Fibroblast of the aortic adventitia (primary cell): ENCODE measurements at regions not wholly inside any gene's neighbourhood (a gene's known extent, or its start where the extent isn't known, plus 50 kb on each side); places are given as distances from the start of the nearest gene placed in this dataset.

Experiments used
- DNase-seq: peaks from one replicate; pipeline ENCODE4 v3.0.0-alpha.2; 2010; ENCODE audit warnings: low read depth
- H3K4me3 ChIP-seq: 2 replicates; pipeline ENCODE4 v1.5.1; 2011; ENCODE audit warnings: low read depth, mild to moderate bottlenecking, control low read depth, low read length, moderate library complexity
- CTCF ChIP-seq: IDR thresholded peaks from 2 replicates; pipeline ENCODE4 v1.5.1; 2011; ENCODE audit warnings: mild to moderate bottlenecking, low read length, control low read depth, inconsistent platforms; ENCODE audit not compliant: insufficient read depth

GRCh38 chr7:84624527-84624926, 429.9 kb upstream of the SEMA3A start:
- TF ChIP-seq CTCF, result no peak
- peak; percentile 20 for DNase-seq
- H3K4me3 ChIP-seq, result no peak overlapping the region

GRCh38 chr7:84617265-84618030, 422.9 kb upstream of the SEMA3A start:
- DNase-seq, result no peak
- no peak overlapping the region for H3K4me3 ChIP-seq
- no peak for TF ChIP-seq CTCF

- peak; percentile 32 for TF ChIP-seq CTCF
- H3K4me3 ChIP-seq, result no peak overlapping the region
- DNase-seq, result peak; percentile 38
Measured at GRCh38 chr7:84614821-84615501, 420.4 kb upstream of the SEMA3A start.

GRCh38 chr7:84612981-84613681, 418.5 kb upstream of the SEMA3A start:
- DNase-seq, result no peak
- H3K4me3 ChIP-seq, result no peak overlapping the region
- TF ChIP-seq CTCF, result no peak

GRCh38 chr7:84611391-84611790, 416.8 kb upstream of the SEMA3A start:
- no peak for TF ChIP-seq CTCF
- no peak overlapping the region for H3K4me3 ChIP-seq
- DNase-seq, result no peak

- TF ChIP-seq CTCF, result no peak
- no peak overlapping the region for H3K4me3 ChIP-seq
- DNase-seq, result no peak
Measured at GRCh38 chr7:84610390-84610789, 415.8 kb upstream of the SEMA3A start.
